ENCODE measurements at regions not wholly inside any gene's neighbourhood (a gene's known extent, or its start where the extent isn't known, plus 50 kb on each side); places are given as distances from the start of the nearest gene placed in this dataset.
"Not testable (repeated sequence)": the region's sequence is repeated elsewhere in the genome, so short reads cannot be mapped to it uniquely, and the experiment has no call there.

GRCh38 chr13:59441068-59441467, 722.7 kb downstream of the DIAPH3 start:
- TF ChIP-seq, protein P1, sequence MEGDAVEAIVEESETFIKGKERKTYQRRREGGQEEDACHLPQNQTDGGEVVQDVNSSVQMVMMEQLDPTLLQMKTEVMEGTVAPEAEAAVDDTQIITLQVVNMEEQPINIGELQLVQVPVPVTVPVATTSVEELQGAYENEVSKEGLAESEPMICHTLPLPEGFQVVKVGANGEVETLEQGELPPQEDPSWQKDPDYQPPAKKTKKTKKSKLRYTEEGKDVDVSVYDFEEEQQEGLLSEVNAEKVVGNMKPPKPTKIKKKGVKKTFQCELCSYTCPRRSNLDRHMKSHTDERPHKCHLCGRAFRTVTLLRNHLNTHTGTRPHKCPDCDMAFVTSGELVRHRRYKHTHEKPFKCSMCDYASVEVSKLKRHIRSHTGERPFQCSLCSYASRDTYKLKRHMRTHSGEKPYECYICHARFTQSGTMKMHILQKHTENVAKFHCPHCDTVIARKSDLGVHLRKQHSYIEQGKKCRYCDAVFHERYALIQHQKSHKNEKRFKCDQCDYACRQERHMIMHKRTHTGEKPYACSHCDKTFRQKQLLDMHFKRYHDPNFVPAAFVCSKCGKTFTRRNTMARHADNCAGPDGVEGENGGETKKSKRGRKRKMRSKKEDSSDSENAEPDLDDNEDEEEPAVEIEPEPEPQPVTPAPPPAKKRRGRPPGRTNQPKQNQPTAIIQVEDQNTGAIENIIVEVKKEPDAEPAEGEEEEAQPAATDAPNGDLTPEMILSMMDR (IDR thresholded peaks at IDR 0.05): not testable (repeated sequence)
- not testable (repeated sequence) for TF ChIP-seq POLR2A (IDR thresholded peaks at IDR 0.05)
